HG03378 (cell line): ENCODE measurements at regions not wholly inside any gene's neighbourhood (a gene's known extent, or its start where the extent isn't known, plus 50 kb on each side); places are given as distances from the start of the nearest gene placed in this dataset.
A peak's percentile ranks its signal among the peaks of the same experiment; 100 is the strongest.
"Not testable (repeated sequence)": the region's sequence is repeated elsewhere in the genome, so short reads cannot be mapped to it uniquely, and the experiment has no call there.

Experiments used
- ATAC-seq: cut with Tn5 transposase; IDR thresholded peaks from one replicate; pipeline ENCODE4 v1.9.1; 2021; ENCODE audit warnings: mild to moderate bottlenecking, moderate library complexity; ENCODE audit not compliant: unreplicated experiment

- ATAC-seq = no peak
These were observed 153.1 kb upstream of the THUMPD2 start for GRCh38 chr2:39932198-39932597.

DNA sequence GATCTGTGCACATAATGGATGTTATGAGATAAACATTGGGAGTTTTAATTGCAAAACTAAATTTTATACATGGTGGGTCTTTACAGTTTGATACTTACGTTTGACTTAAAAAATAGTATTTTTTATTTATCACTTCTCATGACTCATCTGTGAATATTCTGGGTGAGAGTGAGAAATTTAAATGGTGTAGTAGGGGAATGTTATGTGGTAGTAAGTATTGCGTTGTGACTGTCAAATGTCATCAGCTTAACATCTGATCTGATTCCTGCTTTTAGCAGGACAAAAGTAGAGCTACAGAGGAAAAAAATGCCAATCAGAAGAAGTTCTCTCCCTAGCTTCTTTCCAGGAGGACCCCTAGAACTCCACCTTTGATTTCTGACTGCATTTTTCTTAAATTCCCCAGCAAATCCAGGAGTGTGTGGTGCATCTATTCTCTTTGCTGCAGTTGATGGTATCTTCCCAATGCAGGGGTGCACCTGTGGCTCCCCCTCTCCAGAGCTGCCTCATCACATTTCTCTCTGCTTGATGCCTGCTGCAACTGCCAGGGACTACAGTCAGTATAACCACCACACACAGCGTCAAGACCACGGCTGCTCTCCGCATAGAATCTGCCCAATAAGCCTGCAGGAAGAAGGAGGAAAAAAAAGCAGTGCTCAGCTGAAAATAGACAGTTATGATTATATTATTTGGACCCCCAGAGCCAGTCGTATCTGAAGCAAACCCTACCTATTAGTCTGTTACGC, 151.3 kb upstream of the THUMPD2 start:
- no peak for ATAC-seq

DNA sequence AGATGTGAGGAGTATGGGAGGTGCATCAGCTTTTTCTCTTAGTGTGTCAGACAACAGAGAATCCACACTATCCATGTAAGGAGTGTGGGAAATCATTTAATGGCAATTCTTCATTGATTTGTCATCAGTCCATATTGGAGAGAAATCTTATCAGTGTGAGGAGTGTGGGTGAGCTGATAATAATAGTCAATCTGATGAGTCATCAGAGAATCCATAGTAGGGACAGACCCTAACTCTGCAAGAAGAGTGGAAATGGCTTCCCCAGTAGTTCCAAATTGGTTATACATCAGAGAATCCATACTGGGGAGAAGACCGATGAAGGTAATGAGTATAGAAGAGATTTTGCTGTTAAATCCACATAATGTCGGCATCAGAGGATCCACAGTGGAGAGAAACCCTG, 150.5 kb upstream of the THUMPD2 start:
- no peak for ATAC-seq

GRCh38 chr2:39925312-39925711, 146.3 kb upstream of the THUMPD2 start:
- no peak for ATAC-seq

GRCh38 chr2:39923455-39923854, 144.4 kb upstream of the THUMPD2 start:
- ATAC-seq = no peak

- ATAC-seq = no peak
These were observed 143.8 kb upstream of the THUMPD2 start for GRCh38 chr2:39922679-39923405.

DNA sequence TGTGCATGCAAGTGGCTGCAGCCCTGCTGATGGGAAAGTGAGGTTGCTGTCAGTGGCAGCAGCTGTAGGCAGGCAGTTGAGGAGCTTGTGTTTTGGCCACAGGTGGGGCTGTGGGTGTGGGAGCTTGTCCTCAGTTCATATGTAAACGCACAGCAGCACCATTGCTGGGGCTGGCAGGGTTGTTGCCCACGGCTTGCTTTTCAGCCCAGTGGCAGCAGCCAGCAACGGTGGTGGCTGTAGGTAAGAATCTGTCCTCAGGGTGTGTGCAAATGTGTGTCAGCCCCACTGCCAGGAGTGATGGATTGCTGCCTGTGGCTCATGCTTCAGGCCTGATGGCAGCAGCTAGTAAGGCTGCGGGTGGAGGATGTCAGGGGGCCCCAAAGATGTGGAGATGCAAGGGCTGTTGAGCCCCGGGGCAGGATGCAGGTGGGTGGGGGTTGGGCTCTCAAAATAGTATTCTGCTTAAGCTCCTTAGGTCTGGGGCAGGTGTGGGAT, 141.3 kb upstream of the THUMPD2 start:
- no peak for ATAC-seq

DNA sequence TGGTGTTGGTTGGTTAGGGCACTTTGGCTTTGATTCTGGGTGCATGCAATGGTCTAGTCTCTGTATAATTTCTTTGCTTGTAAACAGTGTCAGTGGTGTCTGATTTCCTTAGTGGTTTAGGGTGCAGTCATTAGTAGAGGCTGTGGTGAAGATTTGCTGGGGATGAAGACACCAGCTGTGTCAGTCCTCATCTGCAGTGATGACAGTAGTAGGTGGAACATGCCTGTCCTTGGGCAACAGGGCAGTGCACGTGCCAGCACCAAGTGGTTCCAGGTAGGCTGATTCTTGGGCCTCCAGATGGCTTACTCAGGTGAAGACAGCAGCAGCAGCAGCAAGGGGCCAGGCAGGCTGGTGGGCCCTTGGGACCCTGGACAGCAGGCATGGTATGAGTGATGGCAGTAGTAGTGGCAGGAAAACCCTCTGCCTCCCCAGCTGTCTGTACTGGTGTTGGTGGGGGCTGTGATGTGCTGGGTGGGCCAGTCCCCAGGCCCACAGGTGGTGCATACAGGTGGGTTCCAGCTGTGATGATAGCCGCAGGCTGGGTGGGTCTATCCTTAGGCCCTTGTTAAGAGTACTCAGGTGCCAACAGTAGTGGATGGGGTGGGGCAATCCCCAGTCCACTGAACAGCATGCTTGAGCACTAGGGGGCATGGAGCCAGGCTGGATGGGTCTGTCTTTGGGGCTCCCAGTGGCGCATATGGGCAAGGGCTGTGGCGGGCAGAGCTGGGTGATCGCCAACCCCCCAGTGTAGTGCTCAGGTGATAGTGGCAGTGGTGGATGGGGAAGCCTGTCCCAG, 140.7 kb upstream of the THUMPD2 start:
- no peak for ATAC-seq

GRCh38 chr2:39918886-39919285, 139.8 kb upstream of the THUMPD2 start:
- no peak for ATAC-seq

GRCh38 chr2:39917371-39917770, 138.3 kb upstream of the THUMPD2 start:
- ATAC-seq = not testable (repeated sequence)

- no peak for ATAC-seq
These were observed 135.9 kb upstream of the THUMPD2 start for GRCh38 chr2:39914949-39915348.

DNA sequence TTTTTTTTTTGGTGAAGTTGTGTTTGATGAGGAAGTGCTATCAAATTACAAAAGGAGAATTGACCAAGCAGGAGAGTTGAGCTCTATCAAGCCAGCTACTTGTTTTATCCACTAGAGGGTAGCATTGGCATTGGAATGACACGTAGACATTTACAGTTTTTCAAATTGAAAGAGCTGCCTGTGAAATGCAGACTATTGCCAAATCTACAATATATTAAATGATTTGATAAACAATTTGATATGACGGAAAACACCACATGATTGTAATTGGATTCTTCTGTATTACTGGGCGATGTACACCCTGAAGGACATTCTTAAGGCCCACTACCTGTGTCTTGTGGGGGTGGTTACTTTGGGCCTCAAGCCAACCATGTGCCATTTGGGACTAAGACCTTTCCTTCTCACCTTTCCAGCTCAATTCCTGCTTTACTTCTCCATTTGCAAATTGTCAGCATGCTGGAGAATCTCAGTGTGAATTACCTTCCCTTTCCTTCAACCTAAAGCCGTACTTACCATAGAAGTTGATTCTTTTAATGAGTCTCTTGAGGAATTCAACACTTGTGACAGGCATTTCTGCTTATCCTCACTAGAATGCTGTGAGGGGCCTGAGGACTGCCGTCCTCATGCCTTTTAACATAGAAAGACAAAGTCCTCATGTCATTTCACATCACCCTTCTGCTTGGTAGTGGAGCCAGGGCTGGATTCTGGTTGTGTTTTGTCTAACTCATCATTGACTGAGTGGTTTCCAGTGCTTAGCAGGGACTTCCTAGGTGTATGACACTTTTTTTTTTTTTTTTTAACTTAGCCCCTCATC, 134.8 kb upstream of the THUMPD2 start:
- peak; percentile 94 for ATAC-seq

- no peak for ATAC-seq
These were observed 123.0 kb upstream of the THUMPD2 start for GRCh38 chr2:39902103-39902502.

GRCh38 chr2:39898934-39899333, 119.9 kb upstream of the THUMPD2 start:
- ATAC-seq = no peak

GRCh38 chr2:39897273-39897672, 118.2 kb upstream of the THUMPD2 start:
- no peak for ATAC-seq

DNA sequence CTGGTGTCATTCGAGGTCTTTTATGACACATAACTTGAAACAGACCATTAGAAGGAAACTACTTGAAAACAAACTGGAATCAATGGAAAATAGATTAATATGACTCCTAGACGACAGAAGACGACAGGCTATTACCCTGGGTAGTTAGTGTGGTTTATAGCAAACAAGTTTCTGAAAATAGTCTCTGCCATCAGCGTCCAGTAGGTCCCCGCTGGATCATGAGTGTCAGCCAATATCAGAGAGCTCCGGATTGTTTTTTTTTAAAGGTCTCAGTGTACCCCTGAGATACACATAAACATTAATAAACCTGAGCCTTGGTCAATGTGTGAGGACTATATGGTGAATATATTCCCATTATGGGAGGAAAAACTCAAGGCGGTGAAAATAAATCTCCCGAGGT, 115.0 kb upstream of the THUMPD2 start:
- no peak for ATAC-seq

GRCh38 chr2:39893616-39894015, 114.6 kb upstream of the THUMPD2 start:
- ATAC-seq = no peak

GRCh38 chr2:39881948-39882347, 102.9 kb upstream of the THUMPD2 start:
- no peak for ATAC-seq

DNA sequence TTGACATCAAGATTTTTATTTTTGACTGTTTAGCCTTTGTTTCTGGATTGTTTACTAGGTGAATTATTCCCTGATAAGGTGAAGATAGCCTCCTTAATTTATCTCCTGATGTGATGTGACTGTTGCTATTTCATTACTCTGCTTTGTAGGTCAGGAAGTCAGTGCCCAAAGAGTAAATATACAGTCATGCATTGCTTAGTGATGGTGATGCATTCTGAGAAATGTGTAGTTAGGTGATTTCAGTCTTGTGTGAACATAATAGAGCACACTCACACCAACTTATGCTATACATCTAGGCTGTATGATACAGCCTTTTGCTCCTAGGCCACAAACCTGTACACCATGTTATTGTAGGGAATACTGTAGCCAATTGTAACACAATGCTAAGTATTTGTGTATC, 102.4 kb upstream of the THUMPD2 start:
- ATAC-seq = no peak

GRCh38 chr2:39879001-39879400, 99.9 kb upstream of the THUMPD2 start:
- ATAC-seq = not testable (repeated sequence)

- no peak for ATAC-seq
These were observed 96.8 kb upstream of the THUMPD2 start for GRCh38 chr2:39875914-39876267.
